Mesenchymal stem cell (in vitro differentiated cells and primary cell): ENCODE measurements at regions not wholly inside any gene's neighbourhood (a gene's known extent, or its start where the extent isn't known, plus 50 kb on each side); places are given as distances from the start of the nearest gene placed in this dataset.

Experiments
- DNase-seq: peaks from one replicate; pipeline ENCODE4 v3.0.0-alpha.2; 2013
- H2AFZ ChIP-seq: one replicate; pipeline ENCODE4 v1.6.1; 2013; ENCODE audit warnings: low read depth, mild to moderate bottlenecking, control low read depth, inconsistent platforms, low read length, moderate library complexity
- H2AK5ac ChIP-seq: 2 replicates; pipeline ENCODE4 v1.6.1; 2013; ENCODE audit warnings: low read length, moderate library complexity, mild to moderate bottlenecking, inconsistent platforms; ENCODE audit not compliant: severe bottlenecking
- H2BK120ac ChIP-seq: one replicate; pipeline ENCODE4 v1.6.1; 2013; ENCODE audit warnings: low read depth, mild to moderate bottlenecking, inconsistent platforms, low read length, moderate library complexity
- H2BK12ac ChIP-seq, 2 experiments: one replicate each; pipeline ENCODE4 v1.6.1; 2013; ENCODE audit warnings: inconsistent platforms in 2 of 2, low read length in 2 of 2, mild to moderate bottlenecking in 2 of 2, moderate library complexity in 2 of 2, control low read depth in 1 of 2
- H2BK15ac ChIP-seq: one replicate; pipeline ENCODE4 v1.6.1; 2013; ENCODE audit warnings: mild to moderate bottlenecking, low read depth, inconsistent platforms; ENCODE audit not compliant: poor library complexity, severe bottlenecking
- H2BK5ac ChIP-seq: 2 replicates; pipeline ENCODE4 v1.6.1; 2013; ENCODE audit warnings: low read depth, mild to moderate bottlenecking, low read length, control low read depth, inconsistent platforms; ENCODE audit not compliant: poor library complexity, severe bottlenecking
- H3K14ac ChIP-seq, 2 experiments: one replicate each; pipeline ENCODE4 v1.6.1; 2013; ENCODE audit warnings: inconsistent platforms in 2 of 2, low read length in 2 of 2, control low read depth in 1 of 2, mild to moderate bottlenecking in 1 of 2, moderate library complexity in 1 of 2
- H3K18ac ChIP-seq, 2 experiments: one replicate each; pipeline ENCODE4 v1.6.1; 2013; ENCODE audit warnings: inconsistent platforms in 2 of 2, low read length in 2 of 2, control low read depth in 1 of 2, low read depth in 1 of 2, mild to moderate bottlenecking in 1 of 2
- H3K23ac ChIP-seq, 2 experiments: one replicate each; pipeline ENCODE4 v1.6.1; 2013; ENCODE audit warnings: inconsistent platforms in 2 of 2, low read length in 2 of 2, mild to moderate bottlenecking in 2 of 2, moderate library complexity in 2 of 2, control low read depth in 1 of 2
- H3K27ac ChIP-seq: 2 replicates; pipeline ENCODE4 v1.5.1; 2013; ENCODE audit warnings: mild to moderate bottlenecking, moderate library complexity, low read length, control low read depth, inconsistent platforms; ENCODE audit not compliant: poor library complexity, severe bottlenecking
- H3K27me3 ChIP-seq, 2 experiments: 2 replicates each; pipeline versions ENCODE4 v1.6.1 to v1.7.0; 2013; ENCODE audit warnings: low read length in 2 of 2, mild to moderate bottlenecking in 2 of 2, moderate library complexity in 2 of 2, control low read depth in 1 of 2, inconsistent platforms in 1 of 2; ENCODE audit not compliant: control insufficient read depth in 1 of 2, insufficient read depth in 1 of 2
- H3K36me3 ChIP-seq, 2 experiments: 2 replicates each; pipeline versions ENCODE4 v1.6.1 to v1.7.0; 2013; ENCODE audit warnings: low read length in 2 of 2, control low read depth in 1 of 2, inconsistent platforms in 1 of 2, low read depth in 1 of 2, mild to moderate bottlenecking in 1 of 2; ENCODE audit not compliant: insufficient read depth in 2 of 2, control insufficient read depth in 1 of 2
- H3K4ac ChIP-seq, 2 experiments: one replicate each; pipeline ENCODE4 v1.6.1; 2013; ENCODE audit warnings: inconsistent platforms in 2 of 2, low read length in 2 of 2, mild to moderate bottlenecking in 2 of 2, moderate library complexity in 2 of 2, control low read depth in 1 of 2, low read depth in 1 of 2
- H3K4me1 ChIP-seq: 2 replicates; pipeline ENCODE4 v1.6.1; 2013; ENCODE audit warnings: low read depth, low read length, control low read depth; ENCODE audit not compliant: control insufficient read depth, insufficient read depth
- H3K4me2 ChIP-seq: 2 replicates; pipeline ENCODE4 v1.6.1; 2013; ENCODE audit warnings: low read length, mild to moderate bottlenecking, inconsistent platforms; ENCODE audit not compliant: poor library complexity, severe bottlenecking
- H3K4me3 ChIP-seq, 2 experiments: 2 replicates each; pipeline versions ENCODE4 v1.5.1 to v1.7.0; 2013; ENCODE audit warnings: low read length in 2 of 2, mild to moderate bottlenecking in 2 of 2, control low read depth in 1 of 2, low read depth in 1 of 2; ENCODE audit not compliant: insufficient read depth in 1 of 2
- H3K79me1 ChIP-seq: replicated peaks from 2 replicates; pipeline ENCODE4 v1.6.1; 2013; ENCODE audit warnings: mild to moderate bottlenecking, control low read depth, low read length, inconsistent platforms; ENCODE audit not compliant: poor library complexity, severe bottlenecking
- H3K9ac ChIP-seq: 2 replicates; pipeline ENCODE4 v1.7.0; 2013; ENCODE audit warnings: mild to moderate bottlenecking, low read length, moderate library complexity
- H3K9me3 ChIP-seq: 2 replicates; pipeline ENCODE4 v1.7.0; 2013; ENCODE audit warnings: mild to moderate bottlenecking, low read length; ENCODE audit not compliant: control insufficient read depth
- H4K8ac ChIP-seq: one replicate; pipeline ENCODE4 v1.6.1; 2013; ENCODE audit warnings: inconsistent platforms, mild to moderate bottlenecking, low read length, moderate library complexity
- H4K91ac ChIP-seq: one replicate; pipeline ENCODE4 v1.6.1; 2013; ENCODE audit warnings: mild to moderate bottlenecking, low read length, inconsistent platforms
- WGBS: methylation state at CpG from one replicate; pipeline ENCODE4 v1.1.7; 2013; ENCODE audit warnings: mixed read lengths; 5-methylcytosine and 5-hydroxymethylcytosine counted together

DNA sequence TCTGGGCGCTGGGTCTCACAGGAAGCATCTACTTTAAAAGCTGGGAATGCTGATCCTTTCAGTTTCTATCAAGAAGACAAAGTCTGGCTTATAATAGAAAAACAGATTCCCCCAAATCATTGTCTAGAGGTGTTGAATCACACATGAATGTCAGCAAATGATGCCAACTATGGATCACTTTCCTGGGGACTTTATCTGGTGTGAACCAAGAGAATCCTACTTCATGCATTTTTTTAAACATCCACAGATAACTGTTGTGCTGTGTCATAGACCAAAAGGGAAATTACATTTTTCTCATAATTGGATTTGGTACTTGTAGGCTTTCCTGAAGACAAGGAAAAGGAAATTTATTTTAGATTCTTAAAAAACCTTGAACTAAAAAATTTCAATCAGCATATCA is 132.7 kb downstream of the CD47 start:
- H3K27ac ChIP-seq, result no peak overlapping the region
- H2BK12ac ChIP-seq, result no peak overlapping the region
- no peak overlapping the region for H2AK5ac ChIP-seq
- no peak overlapping the region for H2BK120ac ChIP-seq
- H3K9ac ChIP-seq, result peak overlapping the region; percentile 86
- WGBS, result 80% methylated on average over 1 of the region's 1 CpG
- H2BK5ac ChIP-seq, result no peak overlapping the region
- no peak overlapping the region for H3K23ac ChIP-seq
- H3K4me1 ChIP-seq, result no peaks in the 10 kb centered on the region
- peaks cover 0 to 7% of the 10 kb centered on the region in 2 experiments for H3K27me3 ChIP-seq
- H3K36me3 ChIP-seq, result no peaks in the 10 kb centered on the region
- H3K9me3 ChIP-seq, result no peaks in the 10 kb centered on the region
- H3K79me1 ChIP-seq, result no peaks in the 10 kb centered on the region
- no peak overlapping the region for H4K91ac ChIP-seq
- H2BK15ac ChIP-seq, result no peak overlapping the region
- H3K4me2 ChIP-seq, result no peak overlapping the region
- DNase-seq, result no peak
- H3K4ac ChIP-seq, result no peak overlapping the region
- H2AFZ ChIP-seq, result no peak overlapping the region
- H3K18ac ChIP-seq, result no peak overlapping the region
- H3K4me3 ChIP-seq, result peak overlapping the region in 1 of 2 experiments; percentile 71
- no peak overlapping the region for H3K14ac ChIP-seq
- no peak overlapping the region for H4K8ac ChIP-seq

DNA sequence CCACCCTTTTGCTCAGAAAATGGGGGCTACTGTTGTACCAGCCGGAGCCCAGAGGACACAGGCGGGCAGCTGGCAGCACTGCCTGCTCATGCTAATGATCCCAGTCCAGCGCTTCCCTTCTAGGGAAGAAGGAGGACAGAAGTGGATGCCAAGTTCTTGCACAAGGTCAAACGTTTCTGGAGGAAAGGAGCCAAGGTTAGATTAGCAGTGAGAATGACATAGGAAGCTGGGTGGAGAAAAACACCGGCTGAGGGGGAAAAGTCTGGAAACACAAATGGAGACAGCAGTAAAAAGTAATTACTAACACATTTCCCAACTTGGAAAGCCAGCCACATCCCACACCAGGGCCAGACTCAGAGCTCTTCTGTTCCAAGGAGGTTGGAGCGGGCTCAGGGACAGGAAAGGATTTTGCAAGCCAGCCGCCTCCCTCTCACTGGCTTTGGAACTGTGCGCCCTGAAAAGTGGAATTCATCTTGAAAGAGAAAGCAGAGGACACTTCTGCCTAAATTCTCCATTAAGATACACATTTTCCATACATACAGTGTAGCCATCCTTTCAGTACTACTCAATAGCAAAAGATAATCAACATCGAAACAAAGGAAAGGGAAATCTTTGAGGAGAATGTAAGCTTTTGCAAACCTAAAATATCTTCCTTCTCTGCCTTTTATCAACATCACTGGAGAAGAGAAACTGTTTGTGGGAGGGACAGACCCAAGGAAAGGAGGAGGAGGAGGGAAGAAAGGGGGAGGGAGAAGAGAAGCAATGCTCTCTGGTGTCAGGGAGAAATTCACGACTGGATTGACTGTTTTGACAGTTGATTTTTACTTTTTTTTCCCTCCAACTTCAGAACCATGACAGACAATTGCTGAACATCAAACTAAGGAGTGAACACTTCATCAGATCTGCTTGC is 133.6 kb downstream of the CD47 start:
- no peak overlapping the region for H3K27ac ChIP-seq
- H3K18ac ChIP-seq, result peak overlapping the region in 1 of 2 experiments; percentile 18
- 72% methylated on average over 8 of the region's 10 CpGs for WGBS
- H2BK120ac ChIP-seq, result no peak overlapping the region
- H2BK12ac ChIP-seq, result no peak overlapping the region
- H3K9me3 ChIP-seq, result no peaks in the 10 kb centered on the region
- H3K36me3 ChIP-seq, result no peaks in the 10 kb centered on the region
- H2AK5ac ChIP-seq, result no peak overlapping the region
- peak overlapping the region in 1 of 2 experiments; percentile 17 for H3K4ac ChIP-seq
- H4K8ac ChIP-seq, result no peak overlapping the region
- H4K91ac ChIP-seq, result no peak overlapping the region
- no peak overlapping the region for H3K23ac ChIP-seq
- no peak overlapping the region for H3K4me2 ChIP-seq
- H3K79me1 ChIP-seq, result no peaks in the 10 kb centered on the region
- H3K4me3 ChIP-seq, result peak overlapping the region in 1 of 2 experiments; percentile 71
- peaks cover 0 to 7% of the 10 kb centered on the region in 2 experiments for H3K27me3 ChIP-seq
- peak overlapping the region; percentile 86 for H3K9ac ChIP-seq
- no peaks in the 10 kb centered on the region for H3K4me1 ChIP-seq
- DNase-seq, result peak; percentile 13
- no peak overlapping the region for H3K14ac ChIP-seq
- H2BK15ac ChIP-seq, result no peak overlapping the region
- no peak overlapping the region for H2BK5ac ChIP-seq
- H2AFZ ChIP-seq, result no peak overlapping the region

DNA sequence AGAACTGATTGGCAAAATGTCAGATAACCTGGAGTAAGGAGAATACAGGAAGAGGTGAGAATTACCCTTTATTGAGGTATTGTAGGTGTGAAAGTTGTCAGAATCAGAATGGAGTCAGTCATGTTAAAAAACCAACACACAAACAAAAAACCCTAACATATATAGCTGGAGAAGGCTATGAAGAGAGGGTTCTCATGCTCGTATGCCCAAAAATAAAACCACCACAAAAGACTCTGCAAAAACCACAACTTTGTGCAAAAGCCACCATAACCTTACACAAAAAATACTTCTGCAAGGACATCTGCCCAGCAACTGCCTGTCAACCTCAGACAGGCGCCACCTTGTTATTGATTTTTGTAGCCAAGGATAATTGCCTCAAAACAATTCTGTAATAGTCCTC is 136.0 kb downstream of the CD47 start:
- H3K4ac ChIP-seq, result no peak overlapping the region
- H3K4me3 ChIP-seq, result no peak overlapping the region
- H2BK15ac ChIP-seq, result no peak overlapping the region
- peaks cover 0 to 7% of the 10 kb centered on the region in 2 experiments for H3K27me3 ChIP-seq
- H3K36me3 ChIP-seq, result no peaks in the 10 kb centered on the region
- H2AFZ ChIP-seq, result no peak overlapping the region
- H3K9ac ChIP-seq, result no peak overlapping the region
- H2BK5ac ChIP-seq, result no peak overlapping the region
- no peak overlapping the region for H2AK5ac ChIP-seq
- no peaks in the 10 kb centered on the region for H3K4me1 ChIP-seq
- H4K91ac ChIP-seq, result no peak overlapping the region
- no peaks in the 10 kb centered on the region for H3K79me1 ChIP-seq
- no peak overlapping the region for H3K4me2 ChIP-seq
- DNase-seq, result no peak
- H3K23ac ChIP-seq, result no peak overlapping the region
- H3K14ac ChIP-seq, result no peak overlapping the region
- H2BK12ac ChIP-seq, result no peak overlapping the region
- no peak overlapping the region for H3K18ac ChIP-seq
- no peaks in the 10 kb centered on the region for H3K9me3 ChIP-seq
- 92% methylated on average over 2 of the region's 2 CpGs for WGBS
- H3K27ac ChIP-seq, result no peak overlapping the region
- no peak overlapping the region for H2BK120ac ChIP-seq
- no peak overlapping the region for H4K8ac ChIP-seq

DNA sequence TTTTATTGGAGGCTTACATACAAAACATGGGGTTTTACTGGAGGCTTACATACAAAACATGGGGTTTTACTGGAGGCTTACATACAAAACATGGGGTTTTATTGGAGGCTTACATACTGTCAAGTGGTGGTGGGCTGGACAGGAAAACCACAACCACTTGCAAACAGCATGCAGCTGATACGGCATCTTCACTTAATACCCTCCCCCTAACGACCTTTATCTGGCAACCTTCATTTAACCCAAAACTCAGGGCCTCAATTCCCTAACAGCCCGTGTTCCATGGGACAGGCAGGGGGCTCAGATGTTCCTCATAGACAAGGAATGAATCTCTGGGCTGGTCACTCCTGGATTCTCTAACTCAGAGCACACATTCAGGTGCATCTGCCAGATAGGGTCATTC is 137.1 kb downstream of the CD47 start:
- WGBS, result 42% methylated on average over 3 of the region's 3 CpGs
- no peak overlapping the region for H3K4me3 ChIP-seq
- no peak overlapping the region for H3K4ac ChIP-seq

More for the DNA sequence above, 137.1 kb downstream of the CD47 start:
- Histone ChIP-seq H3K14ac (no peak overlapping the region), H3K36me3 (no peaks in the 10 kb centered on the region), H2BK120ac (no peak overlapping the region), H2AK5ac (no peak overlapping the region), H2AFZ (no peak overlapping the region), H3K9ac (no peak overlapping the region), H3K9me3 (no peaks in the 10 kb centered on the region), H3K23ac (no peak overlapping the region), H4K8ac (no peak overlapping the region), H3K4me2 (no peak overlapping the region), H3K27me3 (peaks cover 0 to 7% of the 10 kb centered on the region in 2 experiments), H3K18ac (no peak overlapping the region), H3K27ac (no peak overlapping the region), H4K91ac (no peak overlapping the region), H3K4me1 (no peaks in the 10 kb centered on the region), H3K79me1 (no peaks in the 10 kb centered on the region), H2BK15ac (no peak overlapping the region), H2BK12ac (no peak overlapping the region), H2BK5ac (no peak overlapping the region)
- no peak for DNase-seq
